H1 (cell line): ENCODE measurements at regions not wholly inside any gene's neighbourhood (a gene's known extent, or its start where the extent isn't known, plus 50 kb on each side); places are given as distances from the start of the nearest gene placed in this dataset.
"Not testable (repeated sequence)": the region's sequence is repeated elsewhere in the genome, so short reads cannot be mapped to it uniquely, and the experiment has no call there.

Experiments used
- CTCF ChIA-PET: fragments of 300-600 bp; sonication (Branson Sonifier 250); formaldehyde crosslinking; loops from one replicate; lab custom pipeline; 2021; ENCODE audit not compliant: partially characterized antibody; lab: Charles Lee
- POLR2A ChIA-PET: fragments of 300-600 bp; sonication (Branson Sonifier 250); formaldehyde crosslinking; loops from one replicate; lab custom pipeline; 2021; ENCODE audit warnings: inconsistent platforms; ENCODE audit not compliant: partially characterized antibody; lab: Charles Lee
- DNase-seq, 2 experiments: peaks; one replicate each; pipeline versions ENCODE4 v3.0.0 to v3.0.0-alpha.2; 2010 to 2022; ENCODE audit warnings: low spot score in 2 of 2, low read depth in 1 of 2, mixed read lengths in 1 of 2
- FAIRE-seq: peaks from 2 replicates; lab custom pipeline; 2011; peaks lifted over from hg19 to GRCh38; lab: Jason Lieb, UNC
- H2AFZ ChIP-seq: 2 replicates; pipeline ENCODE4 v1.8.1; 2012; ENCODE audit warnings: low read length, inconsistent platforms
- H2AK5ac ChIP-seq: 2 replicates; pipeline ENCODE4 v1.6.1; 2013; ENCODE audit warnings: low read depth, low read length
- H2BK120ac ChIP-seq: replicated peaks from 2 replicates; pipeline ENCODE3; 2013; ENCODE audit warnings: low read depth, low read length, inconsistent platforms
- H2BK12ac ChIP-seq: 2 replicates; pipeline ENCODE4 v1.6.1; 2013; ENCODE audit warnings: low read depth, low read length
- H2BK15ac ChIP-seq: 2 replicates; pipeline ENCODE4 v1.6.1; 2013; ENCODE audit warnings: low read length
- H2BK20ac ChIP-seq: 2 replicates; pipeline ENCODE4 v1.6.1; 2013; ENCODE audit warnings: low read length
- H2BK5ac ChIP-seq: 2 replicates; pipeline ENCODE4 v1.6.1; 2013; ENCODE audit warnings: low read depth, low read length
- H3K14ac ChIP-seq: 2 replicates; pipeline ENCODE4 v1.6.1; 2013; ENCODE audit warnings: inconsistent platforms; ENCODE audit not compliant: insufficient read length
- H3K18ac ChIP-seq: 2 replicates; pipeline ENCODE4 v1.6.1; 2013; ENCODE audit warnings: low read length; ENCODE audit errors: extremely low read depth
- H3K23ac ChIP-seq: 2 replicates; pipeline ENCODE4 v1.6.1; 2013; ENCODE audit warnings: inconsistent platforms; ENCODE audit not compliant: insufficient read length
- H3K23me2 ChIP-seq: 2 replicates; pipeline ENCODE4 v1.6.1; 2013; ENCODE audit warnings: low read depth, low read length
- H3K27ac ChIP-seq: 2 replicates; pipeline ENCODE4 v1.6.1; 2011; ENCODE audit warnings: low read depth, low read length, inconsistent platforms
- H3K27me3 ChIP-seq, 4 experiments: replicated peaks in 1 of 4; 1 replicate in 1 of 4; 2 replicates in 3 of 4; pipeline versions ENCODE4 v1.6.1 to v1.8.1; 2011 to 2013; ENCODE audit warnings: low read length in 3 of 4, mild to moderate bottlenecking in 3 of 4, inconsistent platforms in 2 of 4, mixed read lengths in 2 of 4, moderate library complexity in 1 of 4; ENCODE audit not compliant: control insufficient read depth in 3 of 4, insufficient read depth in 3 of 4; ENCODE audit errors: extremely low read depth in 1 of 4
- H3K36me3 ChIP-seq, 4 experiments: 2 replicates each; pipeline versions ENCODE4 v1.6.1 to v1.8.1; 2011 to 2013; ENCODE audit warnings: mild to moderate bottlenecking in 4 of 4, low read length in 3 of 4, moderate library complexity in 2 of 4, control low read depth in 1 of 4, inconsistent platforms in 1 of 4; ENCODE audit not compliant: insufficient read depth in 4 of 4, control insufficient read depth in 2 of 4
- H3K4ac ChIP-seq: replicated peaks from 2 replicates; pipeline ENCODE3; 2013; ENCODE audit warnings: low read length, low read depth, mixed read lengths, inconsistent platforms; ENCODE audit not compliant: insufficient read length
- H3K4me1 ChIP-seq, 4 experiments: replicated peaks in 1 of 4; 1 replicate in 1 of 4; 2 replicates in 3 of 4; pipeline versions ENCODE4 v1.6.1 to v1.8.1; 2011 to 2013; ENCODE audit warnings: low read length in 3 of 4, inconsistent platforms in 2 of 4, mixed read lengths in 1 of 4; ENCODE audit not compliant: insufficient read depth in 4 of 4, control insufficient read depth in 3 of 4
- H3K4me2 ChIP-seq, 2 experiments: 2 replicates each; pipeline versions ENCODE4 v1.6.1 to v1.8.1; 2011 to 2013; ENCODE audit warnings: low read depth in 2 of 2, low read length in 2 of 2, control low read depth in 1 of 2, inconsistent platforms in 1 of 2, mild to moderate bottlenecking in 1 of 2; ENCODE audit not compliant: insufficient read depth in 1 of 2
- H3K4me3 ChIP-seq, 4 experiments: fragments of 200-600, 300-600 bp in 1 of 4; sonication (generic), shearing (Covaris generic), sonication (Bioruptor Twin) in 1 of 4; 2 replicates each; pipeline versions ENCODE4 v1.5.1 to v1.8.1; 2011 to 2016; ENCODE audit warnings: low read length in 4 of 4, low read depth in 3 of 4, control low read depth in 2 of 4, inconsistent platforms in 2 of 4, mild to moderate bottlenecking in 2 of 4, mixed read lengths in 1 of 4, moderate library complexity in 1 of 4; ENCODE audit not compliant: insufficient read depth in 2 of 4; ENCODE audit errors: extremely low read depth in 1 of 4
- H3K56ac ChIP-seq: replicated peaks from 2 replicates; pipeline ENCODE3; 2013; ENCODE audit warnings: low read depth, mild to moderate bottlenecking, mixed read lengths, low read length, inconsistent platforms; ENCODE audit not compliant: insufficient read length
- H3K79me1 ChIP-seq: 2 replicates; pipeline ENCODE4 v1.6.1; 2013; ENCODE audit warnings: low read depth, low read length, control low read depth
- H3K79me2 ChIP-seq, 2 experiments: 2 replicates each; pipeline versions ENCODE4 v1.6.1 to v1.8.1; 2012 to 2013; ENCODE audit warnings: low read length in 2 of 2, mild to moderate bottlenecking in 2 of 2, inconsistent platforms in 1 of 2; ENCODE audit not compliant: insufficient read depth in 2 of 2, control insufficient read depth in 1 of 2
- H3K9ac ChIP-seq, 4 experiments: replicated peaks in 1 of 4; 1 replicate in 1 of 4; 2 replicates in 3 of 4; pipeline versions ENCODE4 v1.6.1 to v1.8.1; 2011 to 2013; ENCODE audit warnings: low read depth in 3 of 4, low read length in 3 of 4, control low read depth in 2 of 4, mild to moderate bottlenecking in 2 of 4, moderate library complexity in 2 of 4, inconsistent platforms in 1 of 4; ENCODE audit errors: extremely low read depth in 1 of 4
- H3K9me3 ChIP-seq, 2 experiments: 2 replicates each; pipeline versions ENCODE4 v1.6.1 to v1.8.1; 2012 to 2013; ENCODE audit warnings: mild to moderate bottlenecking in 2 of 2, moderate library complexity in 2 of 2, control low read depth in 1 of 2, inconsistent platforms in 1 of 2, low read depth in 1 of 2, low read length in 1 of 2, mixed read lengths in 1 of 2; ENCODE audit not compliant: insufficient read depth in 2 of 2
- H4K20me1 ChIP-seq, 2 experiments: replicated peaks in 1 of 2; 2 replicates each; pipeline versions ENCODE3 to v1.8.1; 2011 to 2013; ENCODE audit warnings: inconsistent platforms in 2 of 2, low read length in 2 of 2, mild to moderate bottlenecking in 1 of 2; ENCODE audit not compliant: insufficient read depth in 2 of 2, control insufficient read depth in 1 of 2
- H4K5ac ChIP-seq: 2 replicates; pipeline ENCODE4 v1.6.1; 2013; ENCODE audit warnings: low read length, low read depth, mixed read lengths, inconsistent platforms; ENCODE audit not compliant: insufficient read length
- H4K8ac ChIP-seq: 2 replicates; pipeline ENCODE4 v1.8.0; 2013; ENCODE audit warnings: mild to moderate bottlenecking, moderate library complexity, low read length, inconsistent platforms; ENCODE audit not compliant: insufficient read depth; ENCODE audit errors: extremely low read depth
- H4K91ac ChIP-seq: replicated peaks from 2 replicates; pipeline ENCODE3; 2013; ENCODE audit warnings: low read length, mixed read lengths, inconsistent platforms; ENCODE audit not compliant: insufficient read length
- WGBS, 2 experiments: shearing (Covaris generic) in 1 of 2; methylation state at CpG; one replicate each; pipeline versions ENCODE4 v1.1.6 to v1.1.7; 2013 to 2015; ENCODE audit warnings: low lambda C conversion rate in 2 of 2, mixed read lengths in 2 of 2, inconsistent platforms in 1 of 2, low coverage in 1 of 2, missing lambda C conversion rate in 1 of 2; ENCODE audit not compliant: insufficient replicate concordance in 2 of 2, insufficient coverage in 1 of 2, insufficient read length in 1 of 2; ENCODE audit errors: extremely low coverage in 1 of 2, missing lambda C conversion rate in 1 of 2; 5-methylcytosine and 5-hydroxymethylcytosine counted together

DNA sequence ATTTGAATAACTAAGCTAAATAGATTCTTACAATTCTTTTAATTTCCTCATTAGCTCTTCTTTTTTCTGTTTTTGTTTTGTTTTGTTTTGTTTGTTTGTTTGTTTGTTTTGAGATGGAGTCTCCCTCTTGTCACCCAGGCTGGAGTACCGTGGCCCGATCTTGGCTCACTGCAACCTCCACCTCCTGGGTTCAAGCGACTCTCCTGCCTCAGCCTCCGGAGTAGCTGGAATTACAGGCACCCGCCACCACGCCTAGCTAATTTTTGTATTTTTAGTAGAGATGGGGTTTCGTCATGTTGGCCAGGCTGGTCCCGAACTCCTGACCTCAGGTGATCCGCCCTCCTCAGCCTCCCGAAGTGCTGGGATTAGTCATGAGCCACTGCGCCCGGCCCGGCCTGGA lies 70.7 kb upstream of the ZNF658 start:
- H2AFZ ChIP-seq, H4K20me1 ChIP-seq, H3K4me1 ChIP-seq, H3K9me3 ChIP-seq, DNase-seq, H3K36me3 ChIP-seq, H3K14ac ChIP-seq, H3K23ac ChIP-seq, H4K8ac ChIP-seq, FAIRE-seq, POLR2A ChIA-PET, H3K23me2 ChIP-seq, H3K4ac ChIP-seq, H3K27me3 ChIP-seq, H2BK20ac ChIP-seq, H2AK5ac ChIP-seq, H2BK120ac ChIP-seq, H3K9ac ChIP-seq, H3K18ac ChIP-seq, H2BK15ac ChIP-seq, H4K91ac ChIP-seq, H2BK12ac ChIP-seq, H3K56ac ChIP-seq, H3K79me1 ChIP-seq, H3K4me3 ChIP-seq, H4K5ac ChIP-seq, H2BK5ac ChIP-seq, H3K27ac ChIP-seq, H3K79me2 ChIP-seq, H3K4me2 ChIP-seq, CTCF ChIA-PET: not testable (repeated sequence)
- 85% methylated on average over 8 of the region's 13 CpGs; no CpG with 5 or more reads in 1 of the 2 experiments for WGBS, 2 experiments

DNA sequence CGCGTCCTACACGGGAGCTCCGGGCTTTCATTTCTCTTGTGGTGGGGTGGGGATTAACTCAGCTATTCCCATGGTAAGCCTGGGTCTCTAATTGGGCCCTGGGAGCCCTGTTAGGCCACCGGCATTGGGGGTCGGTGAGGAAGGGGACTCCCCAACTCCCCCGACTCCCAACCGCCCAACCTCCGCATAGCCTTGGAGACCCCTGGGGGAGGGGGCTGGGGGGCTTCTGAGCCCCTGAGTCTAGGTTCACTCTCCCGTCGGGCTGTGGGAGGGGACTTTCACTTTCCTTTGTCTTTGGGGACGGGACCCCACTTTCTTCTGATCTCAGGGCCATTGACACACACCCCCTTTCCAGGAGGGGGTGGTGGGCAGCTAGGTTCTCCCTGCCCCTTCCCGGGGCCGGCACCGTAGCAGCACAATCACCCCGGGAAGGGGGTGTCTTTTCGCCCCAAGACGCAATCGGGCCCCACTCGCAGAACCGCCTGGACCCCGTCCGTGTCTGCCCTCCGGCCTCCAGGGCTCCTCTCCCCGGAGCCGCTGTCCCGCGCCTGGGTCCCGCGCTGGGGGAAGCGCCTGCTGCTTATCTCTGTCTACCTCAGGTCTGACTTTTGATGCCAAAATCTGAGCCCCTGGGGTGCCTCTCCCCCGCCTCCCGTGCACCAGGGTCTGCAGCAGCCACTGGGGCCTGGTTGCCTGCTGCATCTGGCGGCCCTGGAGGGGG lies 69.6 kb upstream of the ZNF658 start:
- H3K27me3 ChIP-seq, H3K4me2 ChIP-seq: not testable (repeated sequence)

More for the DNA sequence above, 69.6 kb upstream of the ZNF658 start:
- H3K14ac ChIP-seq, CTCF ChIA-PET, H3K4ac ChIP-seq, DNase-seq, H3K9ac ChIP-seq, H3K79me2 ChIP-seq, H3K23me2 ChIP-seq, H3K27ac ChIP-seq, H3K4me3 ChIP-seq, H3K36me3 ChIP-seq, FAIRE-seq, H3K9me3 ChIP-seq, POLR2A ChIA-PET, H3K79me1 ChIP-seq, H4K8ac ChIP-seq, H4K5ac ChIP-seq, H3K4me1 ChIP-seq, H2BK20ac ChIP-seq, H2AFZ ChIP-seq, H2BK120ac ChIP-seq, H2BK12ac ChIP-seq, H3K18ac ChIP-seq, H3K56ac ChIP-seq, H2BK5ac ChIP-seq, H2AK5ac ChIP-seq, H2BK15ac ChIP-seq, H3K23ac ChIP-seq, H4K20me1 ChIP-seq, H4K91ac ChIP-seq: not testable (repeated sequence)
- 98% methylated on average over 14 of the region's 34 CpGs; no CpG with 5 or more reads in 1 of the 2 experiments for WGBS, 2 experiments
